Subcutaneous abdominal adipose tissue (tissue), 5 donors: ENCODE measurements at regions not wholly inside any gene's neighbourhood (a gene's known extent, or its start where the extent isn't known, plus 50 kb on each side); places are given as distances from the start of the nearest gene placed in this dataset.

ENCODE experiments used
- H3K27ac ChIP-seq: one replicate; pipeline ENCODE4 v1.7.0; 2013; ENCODE audit warnings: low read depth, mild to moderate bottlenecking, inconsistent platforms, low read length, moderate library complexity
- H3K27me3 ChIP-seq, 5 donors: one replicate each; pipeline ENCODE4 v1.7.0; 2013; ENCODE audit warnings: low read length in 5 of 5, inconsistent platforms in 1 of 5; ENCODE audit not compliant: control insufficient read depth in 5 of 5, insufficient read depth in 4 of 5
- H3K36me3 ChIP-seq, 5 donors: one replicate each; pipeline ENCODE4 v1.7.0; 2013; ENCODE audit warnings: low read length in 5 of 5; ENCODE audit not compliant: control insufficient read depth in 5 of 5, insufficient read depth in 5 of 5
- H3K4me1 ChIP-seq, 5 donors: one replicate each; pipeline ENCODE4 v1.7.0; 2013; ENCODE audit warnings: low read length in 5 of 5, mild to moderate bottlenecking in 3 of 5, moderate library complexity in 1 of 5; ENCODE audit not compliant: control insufficient read depth in 5 of 5, insufficient read depth in 5 of 5
- H3K4me3 ChIP-seq, 5 donors: one replicate each; pipeline ENCODE4 v1.7.0; 2013; ENCODE audit warnings: low read length in 5 of 5, low read depth in 1 of 5
- H3K9ac ChIP-seq, 5 donors: one replicate each; pipeline ENCODE4 v1.7.0; 2013; ENCODE audit warnings: low read length in 5 of 5, mild to moderate bottlenecking in 4 of 5, moderate library complexity in 3 of 5
- H3K9me3 ChIP-seq, 5 donors: one replicate each; pipeline ENCODE4 v1.7.0; 2013; ENCODE audit warnings: low read length in 5 of 5; ENCODE audit not compliant: control insufficient read depth in 5 of 5
- donor health status: healthy.
- donor health status: healthy.
- donor health status: healthy.
- donor health status: healthy.
- donor health status: healthy.

- no peak overlapping the region for H3K4me3 ChIP-seq
These were observed 181.7 kb upstream of the NECTIN1 start for GRCh38 chr11:119910650-119911049.

GRCh38 chr11:119910051-119910450 lies 181.1 kb upstream of the NECTIN1 start:
- H3K27ac ChIP-seq, result no peak overlapping the region
- H3K9me3 ChIP-seq, result no peaks in the 10 kb centered on the region
- no peaks in the 10 kb centered on the region for H3K36me3 ChIP-seq
- no peak overlapping the region for H3K4me3 ChIP-seq
- peaks cover 3 to 21% (median 14%) of the 10 kb centered on the region in 5 donors for H3K27me3 ChIP-seq
- H3K4me1 ChIP-seq, result peaks cover 0 to 5% (median 2%) of the 10 kb centered on the region in 5 donors
- H3K9ac ChIP-seq, result no peak overlapping the region

More at GRCh38 chr11:119910650-119911049, 181.7 kb upstream of the NECTIN1 start:
- no peak overlapping the region for H3K9ac ChIP-seq
- H3K4me1 ChIP-seq, result peaks cover 0 to 5% (median 2%) of the 10 kb centered on the region in 5 donors
- no peaks in the 10 kb centered on the region for H3K9me3 ChIP-seq
- no peaks in the 10 kb centered on the region for H3K36me3 ChIP-seq
- no peak overlapping the region for H3K27ac ChIP-seq
- peaks cover 3 to 21% (median 14%) of the 10 kb centered on the region in 5 donors for H3K27me3 ChIP-seq

GRCh38 chr11:119909495-119909894 lies 180.5 kb upstream of the NECTIN1 start:
- H3K4me1 ChIP-seq, result peaks cover 0 to 5% (median 2%) of the 10 kb centered on the region in 5 donors
- no peaks in the 10 kb centered on the region for H3K9me3 ChIP-seq
- H3K9ac ChIP-seq, result no peak overlapping the region
- peaks cover 3 to 21% (median 14%) of the 10 kb centered on the region in 5 donors for H3K27me3 ChIP-seq
- H3K4me3 ChIP-seq, result no peak overlapping the region
- H3K36me3 ChIP-seq, result no peaks in the 10 kb centered on the region
- no peak overlapping the region for H3K27ac ChIP-seq

GRCh38 chr11:119909077-119909476 lies 180.1 kb upstream of the NECTIN1 start:
- Histone ChIP-seq H3K27ac (no peak overlapping the region), H3K4me1 (peaks cover 0 to 5% (median 2%) of the 10 kb centered on the region in 5 donors), H3K9me3 (no peaks in the 10 kb centered on the region), H3K27me3 (peaks cover 3 to 21% (median 14%) of the 10 kb centered on the region in 5 donors), H3K9ac (no peak overlapping the region), H3K4me3 (no peak overlapping the region), H3K36me3 (no peaks in the 10 kb centered on the region)

- no peaks in the 10 kb centered on the region for H3K36me3 ChIP-seq
- H3K27me3 ChIP-seq, result peaks cover 3 to 21% (median 14%) of the 10 kb centered on the region in 5 donors
- peaks cover 0 to 5% (median 2%) of the 10 kb centered on the region in 5 donors for H3K4me1 ChIP-seq
- no peaks in the 10 kb centered on the region for H3K9me3 ChIP-seq
- H3K27ac ChIP-seq, result no peak overlapping the region
- H3K4me3 ChIP-seq, result no peak overlapping the region
- H3K9ac ChIP-seq, result no peak overlapping the region
These were observed 179.5 kb upstream of the NECTIN1 start for GRCh38 chr11:119908573-119908904.

GRCh38 chr11:119907878-119908572 lies 179.0 kb upstream of the NECTIN1 start:
- H3K9me3 ChIP-seq, result no peaks in the 10 kb centered on the region
- H3K36me3 ChIP-seq, result no peaks in the 10 kb centered on the region
- peaks cover 0 to 5% (median 2%) of the 10 kb centered on the region in 5 donors for H3K4me1 ChIP-seq
- H3K27me3 ChIP-seq, result peaks cover 3 to 21% (median 14%) of the 10 kb centered on the region in 5 donors
- H3K27ac ChIP-seq, result no peak overlapping the region
- H3K9ac ChIP-seq, result no peak overlapping the region
- no peak overlapping the region for H3K4me3 ChIP-seq

GRCh38 chr11:119907122-119907851 lies 178.3 kb upstream of the NECTIN1 start:
- H3K4me1 ChIP-seq, result peaks cover 0 to 5% (median 3%) of the 10 kb centered on the region in 5 donors
- H3K4me3 ChIP-seq, result no peak overlapping the region
- no peak overlapping the region for H3K9ac ChIP-seq
- H3K36me3 ChIP-seq, result no peaks in the 10 kb centered on the region
- H3K9me3 ChIP-seq, result no peaks in the 10 kb centered on the region
- H3K27me3 ChIP-seq, result peaks cover 3 to 24% (median 14%) of the 10 kb centered on the region in 5 donors
- no peak overlapping the region for H3K27ac ChIP-seq

- Histone ChIP-seq H3K4me1 (peaks cover 0 to 5% (median 3%) of the 10 kb centered on the region in 5 donors), H3K27ac (no peak overlapping the region)
These were observed 177.4 kb upstream of the NECTIN1 start for GRCh38 chr11:119906376-119906775.

GRCh38 chr11:119905162-119905561 lies 176.2 kb upstream of the NECTIN1 start:
- H3K36me3 ChIP-seq, result no peaks in the 10 kb centered on the region
- no peak overlapping the region for H3K4me3 ChIP-seq
- H3K27me3 ChIP-seq, result peaks cover 3 to 23% (median 10%) of the 10 kb centered on the region in 5 donors
- peaks cover 0 to 5% (median 3%) of the 10 kb centered on the region in 5 donors for H3K4me1 ChIP-seq
- H3K27ac ChIP-seq, result no peak overlapping the region
- no peak overlapping the region for H3K9ac ChIP-seq
- no peaks in the 10 kb centered on the region for H3K9me3 ChIP-seq

More at GRCh38 chr11:119906376-119906775, 177.4 kb upstream of the NECTIN1 start:
- peaks cover 3 to 26% (median 14%) of the 10 kb centered on the region in 5 donors for H3K27me3 ChIP-seq
- H3K4me3 ChIP-seq, result no peak overlapping the region
- H3K9ac ChIP-seq, result no peak overlapping the region
- H3K9me3 ChIP-seq, result no peaks in the 10 kb centered on the region
- H3K36me3 ChIP-seq, result no peaks in the 10 kb centered on the region

GRCh38 chr11:119904531-119905035 lies 175.6 kb upstream of the NECTIN1 start:
- H3K4me1 ChIP-seq, result peaks cover 0 to 5% (median 3%) of the 10 kb centered on the region in 5 donors
- no peak overlapping the region for H3K4me3 ChIP-seq
- no peaks in the 10 kb centered on the region for H3K9me3 ChIP-seq
- H3K27ac ChIP-seq, result no peak overlapping the region
- no peak overlapping the region for H3K9ac ChIP-seq
- no peaks in the 10 kb centered on the region for H3K36me3 ChIP-seq
- peaks cover 3 to 17% (median 5%) of the 10 kb centered on the region in 5 donors for H3K27me3 ChIP-seq
